ENCODE measurements at regions not wholly inside any gene's neighbourhood (a gene's known extent, or its start where the extent isn't known, plus 50 kb on each side); places are given as distances from the start of the nearest gene placed in this dataset.

GRCh38 chr2:8505311-8505920 lies 176.4 kb upstream of the ID2 start:
- no peak overlapping the region for H3K4me2 ChIP-seq (replicated peaks; ENCODE audit: extremely low read depth, low read length, poor library complexity, severe bottlenecking)
- peaks cover 35% of the 10 kb centered on the region for H3K4me1 Mint-ChIP-seq
- TF ChIP-seq, protein P1, sequence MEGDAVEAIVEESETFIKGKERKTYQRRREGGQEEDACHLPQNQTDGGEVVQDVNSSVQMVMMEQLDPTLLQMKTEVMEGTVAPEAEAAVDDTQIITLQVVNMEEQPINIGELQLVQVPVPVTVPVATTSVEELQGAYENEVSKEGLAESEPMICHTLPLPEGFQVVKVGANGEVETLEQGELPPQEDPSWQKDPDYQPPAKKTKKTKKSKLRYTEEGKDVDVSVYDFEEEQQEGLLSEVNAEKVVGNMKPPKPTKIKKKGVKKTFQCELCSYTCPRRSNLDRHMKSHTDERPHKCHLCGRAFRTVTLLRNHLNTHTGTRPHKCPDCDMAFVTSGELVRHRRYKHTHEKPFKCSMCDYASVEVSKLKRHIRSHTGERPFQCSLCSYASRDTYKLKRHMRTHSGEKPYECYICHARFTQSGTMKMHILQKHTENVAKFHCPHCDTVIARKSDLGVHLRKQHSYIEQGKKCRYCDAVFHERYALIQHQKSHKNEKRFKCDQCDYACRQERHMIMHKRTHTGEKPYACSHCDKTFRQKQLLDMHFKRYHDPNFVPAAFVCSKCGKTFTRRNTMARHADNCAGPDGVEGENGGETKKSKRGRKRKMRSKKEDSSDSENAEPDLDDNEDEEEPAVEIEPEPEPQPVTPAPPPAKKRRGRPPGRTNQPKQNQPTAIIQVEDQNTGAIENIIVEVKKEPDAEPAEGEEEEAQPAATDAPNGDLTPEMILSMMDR (IDR thresholded peaks at IDR 0.05), result no peak

GRCh38 chr2:8506746-8507145 lies 175.1 kb upstream of the ID2 start:
- no peak overlapping the region for H3K27ac Mint-ChIP-seq
- H3K27me3 Mint-ChIP-seq (ENCODE audit: low read depth in 3 of 3), result peaks cover 0 to 3% (median 0%) of the 10 kb centered on the region in 3 donors

More at GRCh38 chr2:8505311-8505920, 176.4 kb upstream of the ID2 start:
- Mint-ChIP-seq H3K9me3 (peaks cover 14 to 19% (median 16%) of the 10 kb centered on the region in 7 donors), H3K36me3 (no peaks in the 10 kb centered on the region), H3K4me3 (no peak overlapping the region), H3K27ac (no peak overlapping the region), H3K27me3 (ENCODE audit: low read depth in 3 of 3) (peaks cover 0 to 2% (median 0%) of the 10 kb centered on the region in 3 donors)
- H3K27ac ChIP-seq (ENCODE audit: low read depth in 1 of 2, low read length in 2 of 2), result no peak overlapping the region
- no peaks in the 10 kb centered on the region for H3K36me3 ChIP-seq (replicated peaks in 1 of 2; ENCODE audit: control insufficient read depth in 1 of 2, insufficient read depth in 2 of 2, low read length in 2 of 2)
- no peak overlapping the region for H2AFZ ChIP-seq (ENCODE audit: insufficient read depth, low read depth, low read length, poor library complexity, severe bottlenecking)
- no peaks in the 10 kb centered on the region for H3K27me3 ChIP-seq (ENCODE audit: control insufficient read depth in 2 of 2, insufficient read depth in 2 of 2, low read length in 2 of 2)
- H3K79me2 ChIP-seq (ENCODE audit: insufficient read depth, low read length), result no peaks in the 10 kb centered on the region
- intact Hi-C loops (cut with micrococcal nuclease), result no loop called here
- DNase-seq, result no peak
- peaks cover 0 to 12% of the 10 kb centered on the region in 2 donors for H3K9me3 ChIP-seq (replicated peaks in 1 of 2; ENCODE audit: control insufficient read depth in 1 of 2, insufficient read depth in 1 of 2, low read length in 2 of 2)
- 90% methylated on average over 2 of the region's 10 CpGs for WGBS (ENCODE audit: insufficient coverage)
- H3K4me1 ChIP-seq (ENCODE audit: control insufficient read depth in 1 of 2, insufficient read depth in 2 of 2, low read length in 2 of 2), result peaks cover 25 to 37% of the 10 kb centered on the region in 2 donors
- no peak overlapping the region for H3K4me3 ChIP-seq (replicated peaks in 1 of 3; ENCODE audit: low read depth in 2 of 3, low read length in 3 of 3)
- no peak overlapping the region for H3K9ac ChIP-seq (ENCODE audit: insufficient read depth, low read length, poor library complexity, severe bottlenecking)
- H4K20me1 ChIP-seq (ENCODE audit: insufficient read depth, low read length), result no peaks in the 10 kb centered on the region

More at GRCh38 chr2:8506746-8507145, 175.1 kb upstream of the ID2 start:
- Mint-ChIP-seq H3K4me3 (no peak overlapping the region), H3K36me3 (peaks cover 0 to under 1% of the 10 kb centered on the region in 2 donors), H3K9me3 (peaks cover 15 to 20% (median 18%) of the 10 kb centered on the region in 7 donors), H3K4me1 (peaks cover 34% of the 10 kb centered on the region)
- Histone ChIP-seq H4K20me1 (ENCODE audit: insufficient read depth, low read length) (no peaks in the 10 kb centered on the region), H2AFZ (ENCODE audit: insufficient read depth, low read depth, low read length, poor library complexity, severe bottlenecking) (no peak overlapping the region), H3K4me1 (ENCODE audit: control insufficient read depth in 1 of 2, insufficient read depth in 2 of 2, low read length in 2 of 2) (peaks cover 26 to 37% of the 10 kb centered on the region in 2 donors), H3K4me2 (replicated peaks; ENCODE audit: extremely low read depth, low read length, poor library complexity, severe bottlenecking) (no peak overlapping the region), H3K9ac (ENCODE audit: insufficient read depth, low read length, poor library complexity, severe bottlenecking) (no peak overlapping the region), H3K9me3 (replicated peaks in 1 of 2; ENCODE audit: control insufficient read depth in 1 of 2, insufficient read depth in 1 of 2, low read length in 2 of 2) (peaks cover 0 to 18% of the 10 kb centered on the region in 2 donors), H3K79me2 (ENCODE audit: insufficient read depth, low read length) (no peaks in the 10 kb centered on the region), H3K4me3 (replicated peaks in 1 of 3; ENCODE audit: low read depth in 2 of 3, low read length in 3 of 3) (no peak overlapping the region), H3K27me3 (ENCODE audit: control insufficient read depth in 2 of 2, insufficient read depth in 2 of 2, low read length in 2 of 2) (no peaks in the 10 kb centered on the region), H3K27ac (ENCODE audit: low read depth in 1 of 2, low read length in 2 of 2) (no peak overlapping the region), H3K36me3 (replicated peaks in 1 of 2; ENCODE audit: control insufficient read depth in 1 of 2, insufficient read depth in 2 of 2, low read length in 2 of 2) (no peaks in the 10 kb centered on the region)
- intact Hi-C loops (cut with micrococcal nuclease), result no loop called here
- no peak for DNase-seq
- TF ChIP-seq, protein P1 (IDR thresholded peaks at IDR 0.05), result no peak
- WGBS (ENCODE audit: insufficient coverage), result 98% methylated on average over 4 of the region's 7 CpGs

Data from CD14-positive monocyte (primary cell).